Transverse colon (tissue), 4 donors: ENCODE measurements at regions not wholly inside any gene's neighbourhood (a gene's known extent, or its start where the extent isn't known, plus 50 kb on each side); places are given as distances from the start of the nearest gene placed in this dataset.

ENCODE experiments used
- DNase-seq: peaks from one replicate; pipeline ENCODE4 v3.0.0-alpha.2; 2019
- H3K27ac ChIP-seq, 4 donors: fragments of 200-600 bp; sonication (generic); 2 replicates each; pipeline ENCODE4 v1.5.1; 2016 to 2018; ENCODE audit warnings: inconsistent platforms in 4 of 4
- H3K27me3 ChIP-seq: fragments of 200-600 bp; sonication (generic); 2 replicates; pipeline ENCODE4 v1.5.1; 2017; ENCODE audit warnings: inconsistent platforms
- H3K36me3 ChIP-seq, 4 donors: fragments of 200-600 bp; sonication (generic); 2 replicates each; pipeline ENCODE4 v1.5.1; 2017 to 2019; ENCODE audit warnings: inconsistent platforms in 4 of 4
- H3K4me1 ChIP-seq, 4 donors: fragments of 200-600 bp; sonication (generic); 2 replicates each; pipeline ENCODE4 v1.5.1; 2017 to 2020; ENCODE audit warnings: inconsistent platforms in 4 of 4
- H3K4me3 ChIP-seq, 4 donors: fragments of 200-600 bp; sonication (generic); 1 replicate in 1 of 4; 2 replicates in 3 of 4; pipeline versions ENCODE4 v1.5.1 to v1.6.1; 2017 to 2019; ENCODE audit warnings: inconsistent platforms in 4 of 4
- H3K9me3 ChIP-seq, 2 donors: fragments of 200-600 bp; sonication (generic); 2 replicates each; pipeline ENCODE4 v1.5.1; 2017 to 2019; ENCODE audit warnings: inconsistent platforms in 2 of 2
- CTCF ChIP-seq, 5 experiments: fragments of 200-600 bp in 3 of 5; fragments of 450-650 bp in 2 of 5; sonication (generic) in 3 of 5; IDR thresholded peaks; 1 replicate in 2 of 5; 2 replicates in 3 of 5; pipeline ENCODE4 v1.5.1; 2016 to 2017; ENCODE audit warnings: antibody characterized with exemption in 5 of 5, inconsistent platforms in 3 of 5, mild to moderate bottlenecking in 2 of 5, moderate library complexity in 1 of 5
- EP300 ChIP-seq: sonication (generic); formaldehyde crosslinking; IDR thresholded peaks from one replicate; pipeline ENCODE4 v1.6.1; 2017; ENCODE audit warnings: antibody characterized with exemption, low read depth
- POLR2A ChIP-seq: fragments of 450-650 bp; IDR thresholded peaks from one replicate; pipeline ENCODE4 v1.6.1; 2016; ENCODE audit warnings: antibody characterized with exemption, mild to moderate bottlenecking, moderate library complexity
- POLR2AphosphoS5 ChIP-seq, 3 donors: sonication (generic); formaldehyde crosslinking; IDR thresholded peaks; one replicate each; pipeline ENCODE4 v1.6.1; 2016; ENCODE audit warnings: antibody characterized with exemption in 3 of 3
- WGBS, 2 donors: methylation state at CpG; one replicate each; pipeline ENCODE4 v1.1.5; 2018; ENCODE audit warnings: low coverage in 1 of 2; 5-methylcytosine and 5-hydroxymethylcytosine counted together
- in situ Hi-C, 4 donors: fragments of 200-750 bp; cut with MboI; loops; one replicate each; pipeline versions ENCODE4 v1.15.0 to v1.15.1; 2017; ENCODE audit warnings: low sequenced_read_pairs in 3 of 4, low pct_ligation_motif_present in 1 of 4, low pct_unique_long_range_greater_than_20kb in 1 of 4
- intact Hi-C: fragments of 100-400 bp; cut with DNase I; formaldehyde crosslinking; loops from one replicate; pipeline ENCODE4 v1.15.1; 2023; ENCODE audit warnings: low total_unique reads

GRCh38 chr1:4416189-4416588, 238.2 kb upstream of the AJAP1 start:
- Histone ChIP-seq H3K4me1 (no peaks in the 10 kb centered on the region), H3K36me3 (no peaks in the 10 kb centered on the region), H3K27ac (no peak overlapping the region), H3K27me3 (no peaks in the 10 kb centered on the region), H3K4me3 (no peak overlapping the region), H3K9me3 (peaks cover 4% of the 10 kb centered on the region in 2 donors)
- no peak for DNase-seq
- TF ChIP-seq CTCF (IDR thresholded peaks at IDR 0.05) (no peak), EP300 (no peak), POLR2A (no peak), POLR2AphosphoS5 (IDR thresholded peaks at IDR 0.05) (no peak)
- intact Hi-C loops: no loop called here
- in situ Hi-C loops: no loop called here
- WGBS, 2 donors: 31 to 55% methylated on average over 3 to 5 of the region's 5 CpGs

- Histone ChIP-seq H3K4me1 (no peaks in the 10 kb centered on the region), H3K9me3 (peaks cover 4% of the 10 kb centered on the region in 2 donors), H3K36me3 (no peaks in the 10 kb centered on the region), H3K27me3 (no peaks in the 10 kb centered on the region), H3K4me3 (no peak overlapping the region), H3K27ac (no peak overlapping the region)
- TF ChIP-seq POLR2AphosphoS5 (IDR thresholded peaks at IDR 0.05): no peak
- no peak for TF ChIP-seq CTCF (IDR thresholded peaks at IDR 0.05)
- no peak for TF ChIP-seq POLR2A
- no peak for TF ChIP-seq EP300
- in situ Hi-C loops: no loop called here
- intact Hi-C loops: no loop called here
- DNase-seq: no peak
- WGBS, 2 donors: 91 to 97% methylated on average over 3 to 7 of the region's 7 CpGs
Observed at GRCh38 chr1:4418021-4418420, 236.4 kb upstream of the AJAP1 start.

- Histone ChIP-seq H3K4me1 (no peaks in the 10 kb centered on the region), H3K27me3 (no peaks in the 10 kb centered on the region), H3K36me3 (no peaks in the 10 kb centered on the region), H3K9me3 (peaks cover 0 to 4% of the 10 kb centered on the region in 2 donors), H3K27ac (no peak overlapping the region), H3K4me3 (no peak overlapping the region)
- 58 to 61% methylated on average over 2 to 5 of the region's 5 CpGs for WGBS, 2 donors
- DNase-seq: no peak
- in situ Hi-C loops (no loop called here), intact Hi-C loops (no loop called here)
- no peak for TF ChIP-seq POLR2A
- TF ChIP-seq POLR2AphosphoS5 (IDR thresholded peaks at IDR 0.05): no peak
- TF ChIP-seq EP300: no peak
- TF ChIP-seq CTCF (IDR thresholded peaks at IDR 0.05): no peak
Observed at GRCh38 chr1:4421986-4422385, 232.4 kb upstream of the AJAP1 start.

- intact Hi-C loops (no loop called here), in situ Hi-C loops (no loop called here)
- TF ChIP-seq POLR2AphosphoS5 (IDR thresholded peaks at IDR 0.05) (no peak), POLR2A (no peak), EP300 (no peak), CTCF (IDR thresholded peaks at IDR 0.05) (no peak)
- H3K27ac ChIP-seq: no peak overlapping the region
- 45 to 68% methylated on average over 2 to 18 of the region's 18 CpGs for WGBS, 2 donors
- H3K27me3 ChIP-seq: no peaks in the 10 kb centered on the region
- H3K9me3 ChIP-seq: peaks cover 0 to 4% of the 10 kb centered on the region in 2 donors
- H3K4me1 ChIP-seq: no peaks in the 10 kb centered on the region
- H3K36me3 ChIP-seq: no peaks in the 10 kb centered on the region
- no peak for DNase-seq
- H3K4me3 ChIP-seq: no peak overlapping the region
Observed at GRCh38 chr1:4422504-4423289, 231.7 kb upstream of the AJAP1 start.
